Esophagus squamous epithelium (tissue), 5 donors: ENCODE measurements at regions not wholly inside any gene's neighbourhood (a gene's known extent, or its start where the extent isn't known, plus 50 kb on each side); places are given as distances from the start of the nearest gene placed in this dataset.
"Not testable (repeated sequence)": the region's sequence is repeated elsewhere in the genome, so short reads cannot be mapped to it uniquely, and the experiment has no call there.

Experiments
- DNase-seq: peaks from one replicate; lab custom pipeline; 2025; lab: John Stamatoyannopoulos, UW
- H3K27ac ChIP-seq, 4 donors: fragments of 200-600 bp; sonication (generic); one replicate each; pipeline ENCODE4 v1.5.1; 2016 to 2019; ENCODE audit warnings: mild to moderate bottlenecking in 1 of 4
- H3K27me3 ChIP-seq, 4 donors: fragments of 200-600 bp; sonication (generic); 1 replicate in 3 of 4; 2 replicates in 1 of 4; pipeline versions ENCODE4 v1.5.1 to v1.6.0; 2017 to 2021; ENCODE audit warnings: antibody characterized with exemption in 1 of 4
- H3K36me3 ChIP-seq, 3 donors: fragments of 200-600 bp; sonication (generic); one replicate each; pipeline ENCODE4 v1.5.1; 2016 to 2019
- H3K4me1 ChIP-seq, 3 donors: fragments of 200-600 bp; sonication (generic); one replicate each; pipeline ENCODE4 v1.5.1; 2017 to 2019
- H3K4me3 ChIP-seq, 4 donors: fragments of 200-600 bp; sonication (generic); 1 replicate in 3 of 4; 2 replicates in 1 of 4; pipeline ENCODE4 v1.5.1; 2016 to 2019; ENCODE audit warnings: mild to moderate bottlenecking in 2 of 4, moderate library complexity in 1 of 4
- H3K9me3 ChIP-seq, 3 donors: fragments of 200-600 bp; sonication (generic); one replicate each; pipeline ENCODE4 v1.5.1; 2016 to 2019
- CTCF ChIP-seq, 6 experiments: fragments of 450-650 bp in 4 of 6; fragments of 200-600 bp in 2 of 6; sonication (generic) in 2 of 6; IDR thresholded peaks; one replicate each; pipeline ENCODE4 v1.5.1; 2016 to 2019; ENCODE audit warnings: antibody characterized with exemption in 6 of 6, mild to moderate bottlenecking in 4 of 6, moderate library complexity in 4 of 6
- POLR2A ChIP-seq, 4 donors: fragments of 450-650 bp; IDR thresholded peaks; one replicate each; pipeline ENCODE4 v1.6.1; 2017; ENCODE audit warnings: antibody characterized with exemption in 4 of 4, mild to moderate bottlenecking in 4 of 4, moderate library complexity in 3 of 4
- WGBS, 2 donors: methylation state at CpG; one replicate each; pipeline ENCODE4 v1.1.5; 2018; 5-methylcytosine and 5-hydroxymethylcytosine counted together
- intact Hi-C: fragments of 100-400 bp; cut with DNase I; formaldehyde crosslinking; loops from one replicate; pipeline ENCODE4 v1.15.0; 2022
- donor health status: DM: yes; HTN: yes; CAD: no.

DNA sequence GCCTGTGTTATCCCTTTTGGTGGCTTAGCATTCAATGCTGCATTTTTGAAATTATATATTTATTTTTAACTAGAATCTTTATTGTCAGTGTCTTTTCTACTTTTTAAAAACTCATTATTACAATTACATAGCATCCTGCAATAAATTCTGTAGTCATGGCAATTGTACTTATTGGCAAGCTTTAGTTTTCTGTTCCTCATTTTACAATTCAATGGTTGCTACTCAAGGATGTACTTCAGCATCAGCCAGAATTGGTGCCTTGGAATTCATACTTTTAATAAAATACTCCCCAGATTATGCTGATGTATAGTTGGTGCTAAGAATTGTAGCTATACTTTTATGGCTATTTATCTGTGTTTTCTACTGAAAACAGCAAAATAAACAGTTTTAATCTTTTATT, 1756.8 kb upstream of the SEL1L start:
- Histone ChIP-seq H3K9me3 (no peaks in the 10 kb centered on the region), H3K27me3 (no peaks in the 10 kb centered on the region), H3K27ac (no peak overlapping the region), H3K4me1 (no peaks in the 10 kb centered on the region), H3K36me3 (no peaks in the 10 kb centered on the region), H3K4me3 (no peak overlapping the region)
- intact Hi-C loops: no loop called here
- TF ChIP-seq POLR2A (IDR thresholded peaks at IDR 0.05) (no peak), CTCF (IDR thresholded peaks at IDR 0.05) (no peak)
- no peak for DNase-seq

GRCh38 chr14:83291714-83292113, 1758.1 kb upstream of the SEL1L start:
- DNase-seq: no peak
- intact Hi-C loops: no loop called here
- Histone ChIP-seq H3K4me1 (no peaks in the 10 kb centered on the region), H3K27me3 (no peaks in the 10 kb centered on the region), H3K4me3 (no peak overlapping the region), H3K27ac (no peak overlapping the region), H3K36me3 (no peaks in the 10 kb centered on the region), H3K9me3 (no peaks in the 10 kb centered on the region)
- 41 to 46% methylated on average over 1 of the region's 1 CpG for WGBS, 2 donors
- TF ChIP-seq POLR2A (IDR thresholded peaks at IDR 0.05) (no peak), CTCF (IDR thresholded peaks at IDR 0.05) (no peak)

GRCh38 chr14:83294941-83295340, 1761.3 kb upstream of the SEL1L start:
- Histone ChIP-seq H3K27ac (no peak overlapping the region), H3K4me1 (no peaks in the 10 kb centered on the region), H3K36me3 (no peaks in the 10 kb centered on the region), H3K9me3 (no peaks in the 10 kb centered on the region), H3K27me3 (no peaks in the 10 kb centered on the region), H3K4me3 (no peak overlapping the region)
- intact Hi-C loops: no loop called here
- no peak for DNase-seq
- TF ChIP-seq POLR2A (IDR thresholded peaks at IDR 0.05) (no peak), CTCF (IDR thresholded peaks at IDR 0.05) (no peak)
- 26% methylated on average over 1 of the region's 1 CpG for WGBS, 2 donors

GRCh38 chr14:83297361-83297760, 1763.7 kb upstream of the SEL1L start:
- TF ChIP-seq POLR2A (IDR thresholded peaks at IDR 0.05): no peak
- TF ChIP-seq CTCF (IDR thresholded peaks at IDR 0.05): no peak
- H3K27ac ChIP-seq: no peak overlapping the region
- no peak for DNase-seq
- H3K4me3 ChIP-seq: no peak overlapping the region
- no peaks in the 10 kb centered on the region for H3K4me1 ChIP-seq
- no peaks in the 10 kb centered on the region for H3K36me3 ChIP-seq
- 39 to 52% methylated on average over 3 of the region's 3 CpGs for WGBS, 2 donors
- H3K27me3 ChIP-seq: no peaks in the 10 kb centered on the region
- intact Hi-C loops: no loop called here
- H3K9me3 ChIP-seq: no peaks in the 10 kb centered on the region

- intact Hi-C loops: not testable (repeated sequence)
- WGBS, 2 donors: 66 to 85% methylated on average over 2 of the region's 2 CpGs
These were observed 1764.4 kb upstream of the SEL1L start for GRCh38 chr14:83298016-83298415.

DNA sequence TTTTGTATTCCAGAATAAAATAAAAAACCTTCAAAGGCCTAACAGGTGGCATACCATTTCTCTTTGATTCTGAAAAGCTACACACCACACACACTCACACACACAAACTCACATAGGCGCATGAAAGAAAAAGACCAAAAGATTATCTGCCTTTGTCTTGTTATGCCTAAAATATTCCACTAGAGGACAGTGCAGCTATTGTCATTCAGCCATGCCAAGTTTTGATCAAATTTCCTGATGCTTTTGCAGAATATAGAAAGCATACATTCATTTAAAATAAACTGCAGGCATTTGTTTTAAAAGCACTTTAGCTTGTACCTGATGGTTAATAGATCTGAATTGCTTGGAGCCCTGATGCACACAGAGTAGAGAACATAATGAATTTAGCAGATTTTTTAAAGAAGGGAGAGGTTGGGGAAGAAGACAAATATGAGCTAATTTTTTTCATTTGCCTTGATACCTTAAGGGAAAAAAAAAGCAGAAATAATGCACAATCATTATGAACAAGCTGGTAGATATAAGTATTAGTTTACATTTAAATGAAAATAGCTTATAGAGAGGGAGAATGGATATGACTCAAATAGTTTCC, 1766.9 kb upstream of the SEL1L start:
- H3K9me3 ChIP-seq: no peaks in the 10 kb centered on the region
- TF ChIP-seq POLR2A (IDR thresholded peaks at IDR 0.05): no peak
- TF ChIP-seq CTCF (IDR thresholded peaks at IDR 0.05): peak; percentile 36 to 83 (median 78)
- no peaks in the 10 kb centered on the region for H3K27me3 ChIP-seq
- H3K27ac ChIP-seq: no peak overlapping the region
- intact Hi-C loops: no loop called here
- 31 to 35% methylated on average over 1 of the region's 1 CpG for WGBS, 2 donors
- no peaks in the 10 kb centered on the region for H3K36me3 ChIP-seq
- DNase-seq: no peak
- H3K4me1 ChIP-seq: no peaks in the 10 kb centered on the region
- no peak overlapping the region for H3K4me3 ChIP-seq

More at GRCh38 chr14:83298016-83298415, 1764.4 kb upstream of the SEL1L start:
- not testable (repeated sequence) for H3K4me3 ChIP-seq, H3K27me3 ChIP-seq, H3K27ac ChIP-seq, H3K9me3 ChIP-seq, H3K36me3 ChIP-seq, H3K4me1 ChIP-seq, DNase-seq
